ENCODE measurements at regions not wholly inside any gene's neighbourhood (a gene's known extent, or its start where the extent isn't known, plus 50 kb on each side); places are given as distances from the start of the nearest gene placed in this dataset.

- no peak for TF ChIP-seq CTCF (conservative IDR thresholded peaks at IDR 0.05)
- Histone ChIP-seq H3K9ac (ENCODE audit: extremely low read depth, low read length, poor library complexity, severe bottlenecking) (no peak overlapping the region), H3K4me3 (ENCODE audit: low read length) (no peak overlapping the region), H3K36me3 (ENCODE audit: control insufficient read depth, insufficient read depth, low read length) (no peaks in the 10 kb centered on the region), H3K27me3 (ENCODE audit: control insufficient read depth, insufficient read depth, low read length, poor library complexity, severe bottlenecking) (peaks cover 8% of the 10 kb centered on the region), H3K9me3 (ENCODE audit: control insufficient read depth, low read length) (peaks cover 5% of the 10 kb centered on the region), H3K27ac (ENCODE audit: low read depth, low read length) (peak overlapping the region; percentile 30), H3K4me1 (ENCODE audit: control insufficient read depth, insufficient read depth, low read length) (peaks cover 9% of the 10 kb centered on the region)
- Mint-ChIP-seq H3K9me3 (peaks cover 28% of the 10 kb centered on the region), H3K27me3 (ENCODE audit: insufficient read depth) (peaks cover 7% of the 10 kb centered on the region), H3K4me1 (peaks cover 12% of the 10 kb centered on the region), H3K27ac (peak overlapping the region; percentile 20), H3K4me3 (no peak overlapping the region), H3K36me3 (ENCODE audit: low read depth) (no peaks in the 10 kb centered on the region)
- WGBS, 2 experiments (ENCODE audit: insufficient coverage in 1 of 2, insufficient read length in 1 of 2) = 74 to 86% methylated on average over 9 to 17 of the region's 17 CpGs
- DNase-seq = no peak
Observed at GRCh38 chr20:47857569-47858464, 72.5 kb upstream of the SULF2 start.

- Mint-ChIP-seq H3K9me3 (peaks cover 33% of the 10 kb centered on the region), H3K27me3 (ENCODE audit: insufficient read depth) (peaks cover 7% of the 10 kb centered on the region), H3K4me3 (no peak overlapping the region), H3K27ac (no peak overlapping the region), H3K4me1 (peaks cover 12% of the 10 kb centered on the region), H3K36me3 (ENCODE audit: low read depth) (no peaks in the 10 kb centered on the region)
- peaks cover 10% of the 10 kb centered on the region for H3K9me3 ChIP-seq (ENCODE audit: control insufficient read depth, low read length)
- peaks cover 8% of the 10 kb centered on the region for H3K27me3 ChIP-seq (ENCODE audit: control insufficient read depth, insufficient read depth, low read length, poor library complexity, severe bottlenecking)
- no peak for TF ChIP-seq CTCF (conservative IDR thresholded peaks at IDR 0.05)
- H3K36me3 ChIP-seq (ENCODE audit: control insufficient read depth, insufficient read depth, low read length) = no peaks in the 10 kb centered on the region
- H3K4me1 ChIP-seq (ENCODE audit: control insufficient read depth, insufficient read depth, low read length) = peaks cover 6% of the 10 kb centered on the region
- H3K27ac ChIP-seq (ENCODE audit: low read depth, low read length) = peak overlapping the region; percentile 36
- no peak overlapping the region for H3K4me3 ChIP-seq (ENCODE audit: low read length)
- whole genome bisulfite sequencing, 2 experiments (ENCODE audit: insufficient coverage in 1 of 2, insufficient read length in 1 of 2) = 83 to 92% methylated on average over 2 to 8 of the region's 8 CpGs
- H3K9ac ChIP-seq (ENCODE audit: extremely low read depth, low read length, poor library complexity, severe bottlenecking) = no peak overlapping the region
- DNase-seq = peak; percentile 60
Observed at GRCh38 chr20:47857187-47857568, 71.9 kb upstream of the SULF2 start.

GRCh38 chr20:47855799-47856198 is 70.5 kb upstream of the SULF2 start:
- WGBS, 2 experiments (ENCODE audit: insufficient coverage in 1 of 2, insufficient read length in 1 of 2) = 92 to 96% methylated on average over 4 of the region's 4 CpGs
- no peak for TF ChIP-seq CTCF (conservative IDR thresholded peaks at IDR 0.05)
- peaks cover 6% of the 10 kb centered on the region for H3K4me1 ChIP-seq (ENCODE audit: control insufficient read depth, insufficient read depth, low read length)
- H3K27me3 Mint-ChIP-seq (ENCODE audit: insufficient read depth) = peaks cover 8% of the 10 kb centered on the region
- H3K36me3 Mint-ChIP-seq (ENCODE audit: low read depth) = no peaks in the 10 kb centered on the region
- H3K9me3 Mint-ChIP-seq = peaks cover 37% of the 10 kb centered on the region
- peaks cover 8% of the 10 kb centered on the region for H3K27me3 ChIP-seq (ENCODE audit: control insufficient read depth, insufficient read depth, low read length, poor library complexity, severe bottlenecking)
- no peak overlapping the region for H3K27ac Mint-ChIP-seq
- H3K36me3 ChIP-seq (ENCODE audit: control insufficient read depth, insufficient read depth, low read length) = no peaks in the 10 kb centered on the region
- H3K4me3 Mint-ChIP-seq = no peak overlapping the region
- H3K27ac ChIP-seq (ENCODE audit: low read depth, low read length) = no peak overlapping the region
- peaks cover 10% of the 10 kb centered on the region for H3K9me3 ChIP-seq (ENCODE audit: control insufficient read depth, low read length)
- H3K9ac ChIP-seq (ENCODE audit: extremely low read depth, low read length, poor library complexity, severe bottlenecking) = no peak overlapping the region
- no peak for DNase-seq
- peaks cover 12% of the 10 kb centered on the region for H3K4me1 Mint-ChIP-seq
- H3K4me3 ChIP-seq (ENCODE audit: low read length) = no peak overlapping the region
